ENCODE measurements at regions not wholly inside any gene's neighbourhood (a gene's known extent, or its start where the extent isn't known, plus 50 kb on each side); places are given as distances from the start of the nearest gene placed in this dataset.

DNA sequence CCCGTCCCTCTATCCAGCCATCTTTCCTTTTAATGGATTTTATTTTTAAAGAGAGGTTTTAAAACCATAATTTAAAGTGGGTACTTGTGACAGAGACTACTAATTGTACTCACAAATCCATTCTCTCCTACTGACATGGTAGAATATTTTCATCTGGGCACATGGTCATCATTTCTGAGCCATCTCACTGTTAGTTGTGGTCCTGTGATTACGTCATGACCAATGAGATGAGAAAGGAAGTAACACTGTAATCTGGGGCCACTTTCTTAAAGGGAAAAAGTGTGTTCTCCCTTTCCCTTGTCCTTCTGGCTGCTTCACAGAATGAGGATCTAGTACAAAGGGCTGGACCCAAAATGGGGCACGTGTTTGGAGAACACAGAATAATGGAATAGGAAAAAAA lies 538.7 kb downstream of the CMPK2 start:
- TF ChIP-seq, protein P1, sequence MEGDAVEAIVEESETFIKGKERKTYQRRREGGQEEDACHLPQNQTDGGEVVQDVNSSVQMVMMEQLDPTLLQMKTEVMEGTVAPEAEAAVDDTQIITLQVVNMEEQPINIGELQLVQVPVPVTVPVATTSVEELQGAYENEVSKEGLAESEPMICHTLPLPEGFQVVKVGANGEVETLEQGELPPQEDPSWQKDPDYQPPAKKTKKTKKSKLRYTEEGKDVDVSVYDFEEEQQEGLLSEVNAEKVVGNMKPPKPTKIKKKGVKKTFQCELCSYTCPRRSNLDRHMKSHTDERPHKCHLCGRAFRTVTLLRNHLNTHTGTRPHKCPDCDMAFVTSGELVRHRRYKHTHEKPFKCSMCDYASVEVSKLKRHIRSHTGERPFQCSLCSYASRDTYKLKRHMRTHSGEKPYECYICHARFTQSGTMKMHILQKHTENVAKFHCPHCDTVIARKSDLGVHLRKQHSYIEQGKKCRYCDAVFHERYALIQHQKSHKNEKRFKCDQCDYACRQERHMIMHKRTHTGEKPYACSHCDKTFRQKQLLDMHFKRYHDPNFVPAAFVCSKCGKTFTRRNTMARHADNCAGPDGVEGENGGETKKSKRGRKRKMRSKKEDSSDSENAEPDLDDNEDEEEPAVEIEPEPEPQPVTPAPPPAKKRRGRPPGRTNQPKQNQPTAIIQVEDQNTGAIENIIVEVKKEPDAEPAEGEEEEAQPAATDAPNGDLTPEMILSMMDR (IDR thresholded peaks at IDR 0.05), result no peak
- TF ChIP-seq EZH2 (IDR thresholded peaks at IDR 0.05; ENCODE audit: borderline replicate concordance, insufficient read depth, low read depth, low read length, poor library complexity, severe bottlenecking), result no peak

All from B cell (primary cell).